ENCODE measurements at regions not wholly inside any gene's neighbourhood (a gene's known extent, or its start where the extent isn't known, plus 50 kb on each side); places are given as distances from the start of the nearest gene placed in this dataset.

GRCh38 chr2:217157581-217157980, 297.7 kb upstream of the TNP1 start:
- no peak overlapping the region for H3K4me2 ChIP-seq (ENCODE audit: control insufficient read depth, extremely low read depth, insufficient read depth, low read depth, low read length)
- H3K79me2 ChIP-seq (ENCODE audit: control insufficient read depth, insufficient read depth, low read length): no peaks in the 10 kb centered on the region
- peaks cover 7% of the 10 kb centered on the region for H3K27me3 ChIP-seq (ENCODE audit: control insufficient read depth, extremely low read depth, insufficient read depth, low read length)
- no peaks in the 10 kb centered on the region for H3K4me1 ChIP-seq (ENCODE audit: control insufficient read depth, extremely low read depth, insufficient read depth, low read length)
- no peaks in the 10 kb centered on the region for H3K36me3 ChIP-seq (ENCODE audit: control insufficient read depth in 2 of 2, extremely low read depth in 1 of 2, insufficient read depth in 2 of 2, low read length in 2 of 2)
- FAIRE-seq (no peak), DNase-seq (ENCODE audit: low read depth, low spot score) (no peak)
- no peaks in the 10 kb centered on the region for H3K9me3 ChIP-seq (ENCODE audit: control insufficient read depth, low read depth, low read length)
- no peak overlapping the region for H3K9ac ChIP-seq (ENCODE audit: control insufficient read depth, extremely low read depth, insufficient read depth, low read length)
- H3K27ac ChIP-seq (ENCODE audit: control insufficient read depth, insufficient read depth, low read length): no peak overlapping the region
- dilution Hi-C loops (cut with MboI; ENCODE audit: extremely low pct_ligation_motif_present, low sequenced_read_pairs): no loop called here
- TF ChIP-seq CTCF (optimal IDR thresholded peaks at IDR 0.05 in 1 of 3, IDR thresholded peaks at IDR 0.05 in 1 of 3, conservative IDR thresholded peaks at IDR 0.05 in 1 of 3; ENCODE audit: extremely low read depth in 1 of 3, insufficient read depth in 2 of 3, low read length in 3 of 3) (no peak), EZH2 (IDR thresholded peaks at IDR 0.05; ENCODE audit: low read length) (no peak)
- no peaks in the 10 kb centered on the region for H3K9me1 ChIP-seq (ENCODE audit: control insufficient read depth, extremely low read depth, insufficient read depth, low read length)
- no peak overlapping the region for H2AFZ ChIP-seq (ENCODE audit: control insufficient read depth, low read length)
- H4K20me1 ChIP-seq (ENCODE audit: control insufficient read depth, extremely low read depth, insufficient read depth, low read length): no peaks in the 10 kb centered on the region
- H3K4me3 ChIP-seq (ENCODE audit: control insufficient read depth in 2 of 3, extremely low read depth in 1 of 3, insufficient read depth in 2 of 3, low read depth in 1 of 3, low read length in 3 of 3): no peak overlapping the region

GRCh38 chr2:217156801-217157200, 296.9 kb upstream of the TNP1 start:
- Histone ChIP-seq H3K36me3 (ENCODE audit: control insufficient read depth in 2 of 2, extremely low read depth in 1 of 2, insufficient read depth in 2 of 2, low read length in 2 of 2) (no peaks in the 10 kb centered on the region), H3K27ac (ENCODE audit: control insufficient read depth, insufficient read depth, low read length) (no peak overlapping the region), H3K4me1 (ENCODE audit: control insufficient read depth, extremely low read depth, insufficient read depth, low read length) (no peaks in the 10 kb centered on the region), H3K4me3 (ENCODE audit: control insufficient read depth in 2 of 3, extremely low read depth in 1 of 3, insufficient read depth in 2 of 3, low read depth in 1 of 3, low read length in 3 of 3) (no peak overlapping the region), H3K79me2 (ENCODE audit: control insufficient read depth, insufficient read depth, low read length) (no peaks in the 10 kb centered on the region), H4K20me1 (ENCODE audit: control insufficient read depth, extremely low read depth, insufficient read depth, low read length) (no peaks in the 10 kb centered on the region), H3K4me2 (ENCODE audit: control insufficient read depth, extremely low read depth, insufficient read depth, low read depth, low read length) (no peak overlapping the region), H3K9me1 (ENCODE audit: control insufficient read depth, extremely low read depth, insufficient read depth, low read length) (no peaks in the 10 kb centered on the region), H3K9me3 (ENCODE audit: control insufficient read depth, low read depth, low read length) (no peaks in the 10 kb centered on the region), H3K27me3 (ENCODE audit: control insufficient read depth, extremely low read depth, insufficient read depth, low read length) (peaks cover 7% of the 10 kb centered on the region), H3K9ac (ENCODE audit: control insufficient read depth, extremely low read depth, insufficient read depth, low read length) (no peak overlapping the region), H2AFZ (ENCODE audit: control insufficient read depth, low read length) (no peak overlapping the region)
- DNase-seq (ENCODE audit: low read depth, low spot score) (no peak), FAIRE-seq (no peak)
- dilution Hi-C loops (cut with MboI; ENCODE audit: extremely low pct_ligation_motif_present, low sequenced_read_pairs): no loop called here
- no peak for TF ChIP-seq EZH2 (IDR thresholded peaks at IDR 0.05; ENCODE audit: low read length)
- TF ChIP-seq CTCF (optimal IDR thresholded peaks at IDR 0.05 in 1 of 3, IDR thresholded peaks at IDR 0.05 in 1 of 3, conservative IDR thresholded peaks at IDR 0.05 in 1 of 3; ENCODE audit: extremely low read depth in 1 of 3, insufficient read depth in 2 of 3, low read length in 3 of 3): no peak

Data from keratinocyte (primary cell).